Caco-2 (cell line): ENCODE measurements at regions not wholly inside any gene's neighbourhood (a gene's known extent, or its start where the extent isn't known, plus 50 kb on each side); places are given as distances from the start of the nearest gene placed in this dataset.

Experiments
- BruUV-seq: library from RNA; stranded (reverse); fragments of 400-500 nt; replicated peaks from 2 replicates; lab custom pipeline; 2021; lab: Mats Ljungman, UMichigan
- CTCF ChIA-PET: fragments of 300-600 bp; sonication (Branson Sonifier 250); formaldehyde crosslinking; loops from one replicate; lab custom pipeline; 2022; ENCODE audit warnings: antibody characterized with exemption; lab: Charles Lee
- POLR2A ChIA-PET: fragments of 300-600 bp; sonication (Branson Sonifier 250); formaldehyde crosslinking; loops from one replicate; lab custom pipeline; 2022; ENCODE audit warnings: antibody characterized with exemption; lab: Charles Lee
- DNase-seq, 2 experiments: peaks; one replicate each; pipeline versions ENCODE4 v3.0.0 to v3.0.0-alpha.2; 2020 to 2022
- H3K27me3 ChIP-seq: replicated peaks from 2 replicates; pipeline ENCODE4 v1.6.0; 2011; ENCODE audit warnings: low read length; ENCODE audit not compliant: control insufficient read depth, insufficient read depth
- H3K36me3 ChIP-seq: 2 replicates; pipeline ENCODE4 v1.5.1; 2011; ENCODE audit warnings: low read length; ENCODE audit not compliant: control insufficient read depth, insufficient read depth
- H3K4me1 ChIP-seq: fragments of 250-450 bp; sonication (Bioruptor Pico); 2 replicates; pipeline ENCODE4 v1.5.1; 2020; ENCODE audit warnings: mild to moderate bottlenecking
- H3K4me3 ChIP-seq: 2 replicates; pipeline ENCODE4 v1.5.1; 2011; ENCODE audit warnings: low read depth, mild to moderate bottlenecking, control low read depth, low read length
- H3K9me3 ChIP-seq: fragments of 250-450 bp; sonication (Bioruptor Pico); 2 replicates; pipeline ENCODE4 v1.5.1; 2020; ENCODE audit warnings: mild to moderate bottlenecking, moderate library complexity
- H3K27ac Mint-ChIP-seq: one replicate; pipeline ENCODE4 v1.8.0; 2022; ENCODE audit warnings: mixed read lengths; ENCODE audit not compliant: unreplicated experiment
- H3K27me3 Mint-ChIP-seq: one replicate; pipeline ENCODE4 v1.8.0; 2022; ENCODE audit warnings: mixed read lengths; ENCODE audit not compliant: insufficient read depth, unreplicated experiment
- H3K36me3 Mint-ChIP-seq: one replicate; pipeline ENCODE4 v1.8.0; 2022; ENCODE audit warnings: mild to moderate bottlenecking, mixed read lengths; ENCODE audit not compliant: insufficient read depth, unreplicated experiment
- H3K4me1 Mint-ChIP-seq: one replicate; pipeline ENCODE4 v1.8.0; 2022; ENCODE audit warnings: low read depth, mixed read lengths; ENCODE audit not compliant: unreplicated experiment
- H3K4me3 Mint-ChIP-seq: one replicate; pipeline ENCODE4 v1.8.0; 2022; ENCODE audit warnings: mild to moderate bottlenecking, moderate library complexity, mixed read lengths; ENCODE audit not compliant: unreplicated experiment
- H3K9me3 Mint-ChIP-seq: one replicate; pipeline ENCODE4 v1.8.0; 2022; ENCODE audit warnings: mixed read lengths; ENCODE audit not compliant: unreplicated experiment
- intact Hi-C: fragments of 100-400 bp; cut with micrococcal nuclease; formaldehyde crosslinking; loops from one replicate; pipeline ENCODE4 v1.10.0; 2022; ENCODE audit not compliant: unreplicated experiment
- TF ChIP-seq, protein P1 (sequence below), 2 experiments: fragments of 200-600 bp in 1 of 2; IDR thresholded peaks; 1 replicate in 1 of 2; 2 replicates in 1 of 2; pipeline versions ENCODE4 v1.5.1 to v1.8.0; 2011 to 2022; ENCODE audit warnings: antibody characterized with exemption in 1 of 2, control low read depth in 1 of 2, inconsistent platforms in 1 of 2, low read depth in 1 of 2, low read length in 1 of 2, mild to moderate bottlenecking in 1 of 2, moderate library complexity in 1 of 2; ENCODE audit not compliant: insufficient read depth in 1 of 2, severe bottlenecking in 1 of 2, unreplicated experiment in 1 of 2

GRCh38 chr2:220915092-220915623, 656.9 kb downstream of the EPHA4 start:
- no peak overlapping the region for H3K4me3 Mint-ChIP-seq
- no peaks in the 10 kb centered on the region for H3K36me3 Mint-ChIP-seq
- CTCF ChIA-PET = no interaction called here
- no peak overlapping the region for H3K4me3 ChIP-seq
- no peaks in the 10 kb centered on the region for H3K4me1 ChIP-seq
- no peaks in the 10 kb centered on the region for H3K9me3 ChIP-seq
- POLR2A ChIA-PET = no interaction called here
- H3K4me1 Mint-ChIP-seq = no peaks in the 10 kb centered on the region
- no peaks in the 10 kb centered on the region for H3K36me3 ChIP-seq
- no TSS peak for BruUV-seq
- TF ChIP-seq, protein P1, sequence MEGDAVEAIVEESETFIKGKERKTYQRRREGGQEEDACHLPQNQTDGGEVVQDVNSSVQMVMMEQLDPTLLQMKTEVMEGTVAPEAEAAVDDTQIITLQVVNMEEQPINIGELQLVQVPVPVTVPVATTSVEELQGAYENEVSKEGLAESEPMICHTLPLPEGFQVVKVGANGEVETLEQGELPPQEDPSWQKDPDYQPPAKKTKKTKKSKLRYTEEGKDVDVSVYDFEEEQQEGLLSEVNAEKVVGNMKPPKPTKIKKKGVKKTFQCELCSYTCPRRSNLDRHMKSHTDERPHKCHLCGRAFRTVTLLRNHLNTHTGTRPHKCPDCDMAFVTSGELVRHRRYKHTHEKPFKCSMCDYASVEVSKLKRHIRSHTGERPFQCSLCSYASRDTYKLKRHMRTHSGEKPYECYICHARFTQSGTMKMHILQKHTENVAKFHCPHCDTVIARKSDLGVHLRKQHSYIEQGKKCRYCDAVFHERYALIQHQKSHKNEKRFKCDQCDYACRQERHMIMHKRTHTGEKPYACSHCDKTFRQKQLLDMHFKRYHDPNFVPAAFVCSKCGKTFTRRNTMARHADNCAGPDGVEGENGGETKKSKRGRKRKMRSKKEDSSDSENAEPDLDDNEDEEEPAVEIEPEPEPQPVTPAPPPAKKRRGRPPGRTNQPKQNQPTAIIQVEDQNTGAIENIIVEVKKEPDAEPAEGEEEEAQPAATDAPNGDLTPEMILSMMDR (IDR thresholded peaks at IDR 0.05; ENCODE audit: insufficient read depth in 1 of 2, low read depth in 1 of 2, low read length in 1 of 2, severe bottlenecking in 1 of 2, unreplicated experiment in 1 of 2) = no peak
- no peaks in the 10 kb centered on the region for H3K27me3 ChIP-seq
- intact Hi-C loops = no loop called here
- H3K27ac Mint-ChIP-seq = no peak overlapping the region
- DNase-seq = no peak
- peaks cover 10% of the 10 kb centered on the region for H3K9me3 Mint-ChIP-seq
- peaks cover 6% of the 10 kb centered on the region for H3K27me3 Mint-ChIP-seq

DNA sequence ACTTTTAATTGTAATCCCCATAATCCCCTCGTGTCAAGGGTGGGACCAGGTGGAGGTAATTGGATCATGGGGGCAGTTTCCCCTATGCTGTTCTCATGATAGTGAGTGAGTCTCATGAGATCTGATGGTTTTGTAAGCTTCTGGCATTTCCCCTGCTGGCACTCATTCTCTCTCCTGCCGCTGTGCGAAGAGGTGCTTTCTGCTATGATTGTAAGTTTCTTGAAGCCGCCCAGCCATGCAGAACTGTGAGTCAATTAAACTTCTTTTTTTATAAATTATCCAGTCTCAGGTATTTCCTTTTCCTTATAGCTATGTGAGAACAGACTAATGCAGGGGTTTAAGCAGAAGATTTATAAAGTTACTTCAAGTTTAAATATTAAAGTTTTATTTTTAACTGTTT, 655.2 kb downstream of the EPHA4 start:
- TF ChIP-seq, protein P1 (IDR thresholded peaks at IDR 0.05; ENCODE audit: insufficient read depth in 1 of 2, low read depth in 1 of 2, low read length in 1 of 2, severe bottlenecking in 1 of 2, unreplicated experiment in 1 of 2) = no peak
- Mint-ChIP-seq H3K4me3 (no peak overlapping the region), H3K27me3 (peaks cover 6% of the 10 kb centered on the region), H3K27ac (no peak overlapping the region), H3K4me1 (no peaks in the 10 kb centered on the region), H3K9me3 (peaks cover 10% of the 10 kb centered on the region), H3K36me3 (no peaks in the 10 kb centered on the region)
- H3K9me3 ChIP-seq = no peaks in the 10 kb centered on the region
- intact Hi-C loops = no loop called here
- DNase-seq = no peak
- H3K36me3 ChIP-seq = no peaks in the 10 kb centered on the region
- no peak overlapping the region for H3K4me3 ChIP-seq
- ChIA-PET CTCF (no interaction called here), POLR2A (no interaction called here)
- H3K27me3 ChIP-seq = no peaks in the 10 kb centered on the region
- BruUV-seq = no TSS peak
- no peaks in the 10 kb centered on the region for H3K4me1 ChIP-seq

GRCh38 chr2:220930271-220931076, 641.6 kb downstream of the EPHA4 start:
- intact Hi-C loops = no loop called here
- no peak for DNase-seq
- TF ChIP-seq, protein P1 (IDR thresholded peaks at IDR 0.05; ENCODE audit: insufficient read depth in 1 of 2, low read depth in 1 of 2, low read length in 1 of 2, severe bottlenecking in 1 of 2, unreplicated experiment in 1 of 2) = no peak
- no peak overlapping the region for H3K4me3 ChIP-seq
- H3K27ac Mint-ChIP-seq = no peak overlapping the region
- H3K4me1 ChIP-seq = no peaks in the 10 kb centered on the region
- H3K4me1 Mint-ChIP-seq = no peaks in the 10 kb centered on the region
- CTCF ChIA-PET = no interaction called here
- no peak overlapping the region for H3K4me3 Mint-ChIP-seq
- peaks cover 20% of the 10 kb centered on the region for H3K9me3 ChIP-seq
- no peaks in the 10 kb centered on the region for H3K27me3 Mint-ChIP-seq
- no peaks in the 10 kb centered on the region for H3K36me3 ChIP-seq
- POLR2A ChIA-PET = no interaction called here
- BruUV-seq = no TSS peak
- H3K27me3 ChIP-seq = no peaks in the 10 kb centered on the region
- no peaks in the 10 kb centered on the region for H3K36me3 Mint-ChIP-seq
- peaks cover 22% of the 10 kb centered on the region for H3K9me3 Mint-ChIP-seq
